HEK293 (cell line): ENCODE measurements at regions not wholly inside any gene's neighbourhood (a gene's known extent, or its start where the extent isn't known, plus 50 kb on each side); places are given as distances from the start of the nearest gene placed in this dataset.
A peak's percentile ranks its signal among the peaks of the same experiment; 100 is the strongest.

ENCODE experiments used
- CTCF ChIA-PET: fragments of 350-600 bp; formaldehyde crosslinking; extraction: SDS; loops from one replicate; lab custom pipeline; 2021; ENCODE audit warnings: antibody characterized with exemption; lab: Yijun Ruan, JAX
- POLR2A ChIA-PET: fragments of 300-600 bp; formaldehyde crosslinking; extraction: SDS; loops from one replicate; lab custom pipeline; 2020; ENCODE audit warnings: antibody characterized with exemption, inconsistent platforms; lab: Yijun Ruan, JAX
- H3K27ac ChIP-seq: fragments of 200-500 bp; sonication (Bioruptor generic); 2 replicates; pipeline ENCODE4 v1.5.1; 2014; ENCODE audit warnings: low read depth, low read length, control low read depth, inconsistent platforms; ENCODE audit errors: extremely low read depth
- H3K36me3 ChIP-seq, 2 experiments: fragments of 200-500 bp in 1 of 2; sonication (Bioruptor generic) in 1 of 2; 1 replicate in 1 of 2; 2 replicates in 1 of 2; pipeline ENCODE4 v1.5.1; 2014 to 2017; ENCODE audit warnings: inconsistent platforms in 2 of 2, low read length in 2 of 2; ENCODE audit not compliant: control insufficient read depth in 2 of 2, insufficient read depth in 1 of 2
- H3K4me1 ChIP-seq: fragments of 200-500 bp; sonication (Bioruptor generic); 2 replicates; pipeline ENCODE4 v1.5.1; 2014; ENCODE audit warnings: mild to moderate bottlenecking, low read length, inconsistent platforms; ENCODE audit not compliant: control insufficient read depth, insufficient read depth
- H3K4me3 ChIP-seq: 2 replicates; pipeline ENCODE4 v1.5.1; 2011; ENCODE audit warnings: low read depth, mild to moderate bottlenecking, control low read depth, low read length, moderate library complexity
- H3K9me3 ChIP-seq: fragments of 200-500 bp; sonication (Bioruptor generic); 2 replicates; pipeline ENCODE4 v1.5.1; 2014; ENCODE audit warnings: low read depth, low read length, inconsistent platforms; ENCODE audit not compliant: control insufficient read depth, insufficient read depth
- HOXA7 ChIP-seq: sonication (generic); formaldehyde crosslinking; IDR thresholded peaks from 2 replicates; pipeline ENCODE4 v1.8.1; 2022; ENCODE audit warnings: missing genetic modification reagents, borderline replicate concordance
- OSR2 ChIP-seq: fragments of 450-650 bp; formaldehyde crosslinking; IDR thresholded peaks from 2 replicates; pipeline ENCODE4 v1.5.1; 2016; ENCODE audit warnings: missing biosample characterization, missing genetic modification characterization
- SP7 ChIP-seq: fragments of 450-650 bp; formaldehyde crosslinking; IDR thresholded peaks from 2 replicates; pipeline ENCODE4 v1.5.1; 2016; ENCODE audit warnings: missing biosample characterization, missing genetic modification characterization
- ZFP69B ChIP-seq: fragments of 450-650 bp; formaldehyde crosslinking; IDR thresholded peaks from 2 replicates; pipeline ENCODE4 v1.5.1; 2016; ENCODE audit warnings: missing biosample characterization, missing genetic modification characterization
- ZIC2 ChIP-seq: fragments of 450-650 bp; formaldehyde crosslinking; IDR thresholded peaks from 2 replicates; pipeline ENCODE4 v1.5.1; 2016; ENCODE audit warnings: missing biosample characterization, missing genetic modification characterization
- ZNF10 ChIP-seq: fragments of 450-650 bp; formaldehyde crosslinking; IDR thresholded peaks from 2 replicates; pipeline ENCODE4 v1.5.1; 2017; ENCODE audit warnings: missing biosample characterization, missing genetic modification characterization
- ZNF214 ChIP-seq: fragments of 450-650 bp; formaldehyde crosslinking; IDR thresholded peaks from 2 replicates; pipeline ENCODE4 v1.5.1; 2017; ENCODE audit warnings: missing biosample characterization, mild to moderate bottlenecking, missing genetic modification characterization, borderline replicate concordance
- ZNF266 ChIP-seq: fragments of 450-650 bp; formaldehyde crosslinking; IDR thresholded peaks from 2 replicates; pipeline ENCODE4 v1.5.1; 2016; ENCODE audit warnings: missing biosample characterization, missing genetic modification characterization, low read depth
- ZNF521 ChIP-seq: fragments of 450-650 bp; formaldehyde crosslinking; IDR thresholded peaks from 2 replicates; pipeline ENCODE4 v1.5.1; 2017; ENCODE audit warnings: missing biosample characterization, mild to moderate bottlenecking, missing genetic modification characterization
- ZNF600 ChIP-seq: fragments of 450-650 bp; formaldehyde crosslinking; IDR thresholded peaks from 2 replicates; pipeline ENCODE4 v1.5.1; 2016; ENCODE audit warnings: missing biosample characterization, missing genetic modification characterization
- ZNF660 ChIP-seq: fragments of 450-650 bp; IDR thresholded peaks from 2 replicates; pipeline ENCODE4 v1.5.1; 2018; ENCODE audit warnings: missing biosample characterization, mild to moderate bottlenecking, missing genetic modification characterization
- ZNF76 ChIP-seq: fragments of 450-650 bp; formaldehyde crosslinking; IDR thresholded peaks from 2 replicates; pipeline ENCODE4; 2016; ENCODE audit warnings: low read depth, missing biosample characterization, missing genetic modification characterization, borderline replicate concordance
- ZSCAN23 ChIP-seq: fragments of 450-650 bp; formaldehyde crosslinking; IDR thresholded peaks from 2 replicates; pipeline ENCODE4 v1.5.1; 2016; ENCODE audit warnings: missing biosample characterization, missing genetic modification characterization
- TF ChIP-seq, protein P1 (sequence below): fragments of 450-650 bp; formaldehyde crosslinking; IDR thresholded peaks from 2 replicates; pipeline ENCODE4 v1.5.1; 2016; ENCODE audit warnings: missing biosample characterization, missing genetic modification characterization
- TF ChIP-seq, protein P2 (sequence below): fragments of 450-650 bp; formaldehyde crosslinking; IDR thresholded peaks from 2 replicates; pipeline ENCODE4 v1.5.1; 2016; ENCODE audit warnings: missing biosample characterization, missing genetic modification characterization
- TF ChIP-seq, protein P3 (sequence below): fragments of 450-650 bp; formaldehyde crosslinking; IDR thresholded peaks from 2 replicates; pipeline ENCODE4 v1.5.1; 2016; ENCODE audit warnings: missing biosample characterization, missing genetic modification characterization
- TF ChIP-seq, protein P4 (sequence below): fragments of 450-650 bp; formaldehyde crosslinking; optimal IDR thresholded peaks from 2 replicates; pipeline ENCODE3; 2016; ENCODE audit warnings: missing biosample characterization, mild to moderate bottlenecking, missing genetic modification characterization
- TF ChIP-seq, protein P5 (sequence below): fragments of 450-650 bp; formaldehyde crosslinking; IDR thresholded peaks from 2 replicates; pipeline ENCODE4 v1.5.1; 2016; ENCODE audit warnings: missing biosample characterization, missing genetic modification characterization, low read depth
- TF ChIP-seq, protein P6 (sequence below): sonication (generic); formaldehyde crosslinking; IDR thresholded peaks from 2 replicates; pipeline ENCODE4 v1.8.1; 2022; ENCODE audit warnings: mild to moderate bottlenecking, moderate library complexity, missing genetic modification reagents

DNA sequence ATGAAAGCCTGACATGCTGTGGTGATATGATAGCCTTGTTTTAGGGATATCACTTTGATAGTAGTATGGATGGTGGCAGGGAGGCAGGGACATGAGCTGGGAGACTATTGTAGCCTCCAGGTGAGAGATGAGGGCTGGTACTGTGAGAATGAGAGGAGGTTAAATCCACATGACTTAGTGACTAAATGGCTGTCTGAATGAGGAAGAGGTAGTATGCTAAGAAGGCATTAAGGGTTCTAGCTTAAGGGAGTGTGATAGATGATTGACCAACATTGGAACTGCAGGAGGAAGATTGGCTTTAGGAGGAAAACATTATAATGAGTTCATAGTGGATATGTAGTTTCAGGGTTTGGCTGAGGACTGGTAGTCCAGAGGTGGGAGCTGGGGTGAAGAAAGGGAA is 195.0 kb upstream of the ANK2 start (continued):
- TF ChIP-seq HOXA7 (CRISPR knock-in tag) (no peak), ZNF214 (tag by site-specific recombination) (no peak), ZNF266 (tag by site-specific recombination) (no peak)
- TF ChIP-seq, protein P1, sequence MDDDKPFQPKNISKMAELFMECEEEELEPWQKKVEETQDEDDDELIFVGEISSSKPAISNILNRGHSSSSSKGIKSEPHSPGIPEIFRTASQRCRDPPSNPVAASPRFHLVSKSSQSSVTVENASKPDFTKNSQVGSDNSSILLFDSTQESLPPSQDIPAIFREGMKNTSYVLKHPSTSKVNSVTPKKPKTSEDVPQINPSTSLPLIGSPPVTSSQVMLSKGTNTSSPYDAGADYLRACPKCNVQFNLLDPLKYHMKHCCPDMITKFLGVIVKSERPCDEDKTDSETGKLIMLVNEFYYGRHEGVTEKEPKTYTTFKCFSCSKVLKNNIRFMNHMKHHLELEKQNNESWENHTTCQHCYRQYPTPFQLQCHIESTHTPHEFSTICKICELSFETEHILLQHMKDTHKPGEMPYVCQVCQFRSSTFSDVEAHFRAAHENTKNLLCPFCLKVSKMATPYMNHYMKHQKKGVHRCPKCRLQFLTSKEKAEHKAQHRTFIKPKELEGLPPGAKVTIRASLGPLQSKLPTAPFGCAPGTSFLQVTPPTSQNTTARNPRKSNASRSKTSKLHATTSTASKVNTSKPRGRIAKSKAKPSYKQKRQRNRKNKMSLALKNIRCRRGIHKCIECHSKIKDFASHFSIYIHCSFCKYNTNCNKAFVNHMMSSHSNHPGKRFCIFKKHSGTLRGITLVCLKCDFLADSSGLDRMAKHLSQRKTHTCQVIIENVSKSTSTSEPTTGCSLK (tag by site-specific recombination) = no peak
- TF ChIP-seq, protein P2, sequence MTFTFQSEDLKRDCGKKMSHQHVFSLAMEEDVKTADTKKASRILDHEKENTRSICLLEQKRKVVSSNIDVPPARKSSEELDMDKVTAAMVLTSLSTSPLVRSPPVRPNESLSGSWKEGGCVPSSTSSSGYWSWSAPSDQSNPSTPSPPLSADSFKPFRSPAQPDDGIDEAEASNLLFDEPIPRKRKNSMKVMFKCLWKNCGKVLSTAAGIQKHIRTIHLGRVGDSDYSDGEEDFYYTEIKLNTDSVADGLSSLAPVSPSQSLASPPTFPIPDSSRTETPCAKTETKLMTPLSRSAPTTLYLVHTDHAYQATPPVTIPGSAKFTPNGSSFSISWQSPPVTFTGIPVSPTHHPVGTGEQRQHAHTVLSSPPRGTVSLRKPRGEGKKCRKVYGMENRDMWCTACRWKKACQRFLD = no peak

DNA sequence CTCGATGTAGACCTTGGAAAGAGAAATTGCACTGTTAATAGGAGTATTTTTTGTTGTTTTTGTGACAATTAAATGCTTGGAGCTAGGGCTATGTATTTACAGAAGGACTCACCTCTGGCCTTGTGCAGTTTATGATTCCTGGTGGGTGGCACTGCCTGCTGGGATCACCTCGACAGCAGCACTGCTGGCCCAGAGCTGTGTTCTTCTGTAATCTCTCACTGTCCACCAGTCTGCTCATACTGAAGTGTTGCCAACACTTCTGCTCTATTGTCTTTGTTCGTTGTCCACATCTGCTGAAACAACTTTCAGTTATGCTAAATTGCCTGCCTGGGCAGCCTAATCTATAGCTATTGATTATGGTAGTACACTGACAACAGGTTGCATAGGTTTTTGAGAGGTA is 194.4 kb upstream of the ANK2 start:
- peak; percentile 60 for TF ChIP-seq ZIC2
- no peak for TF ChIP-seq HOXA7 (CRISPR knock-in tag)
- CTCF ChIA-PET = interaction anchor here (0.7 to 2.7 kb wide), 3 partner anchors 24 to 86 kb away, joined by 3 to 19 read pairs (median 3); no protein-coding TSS in a partner anchor
- Histone ChIP-seq H3K4me1 (0 out of 2 replicates have a peak, but pooled peaks cover 2% of the 10 kb centered on the region), H3K9me3 (no peaks in the 10 kb centered on the region), H3K27ac (no peak overlapping the region), H3K4me3 (no peak overlapping the region), H3K36me3 (no peaks in the 10 kb centered on the region)
- POLR2A ChIA-PET = no interaction called here

DNA sequence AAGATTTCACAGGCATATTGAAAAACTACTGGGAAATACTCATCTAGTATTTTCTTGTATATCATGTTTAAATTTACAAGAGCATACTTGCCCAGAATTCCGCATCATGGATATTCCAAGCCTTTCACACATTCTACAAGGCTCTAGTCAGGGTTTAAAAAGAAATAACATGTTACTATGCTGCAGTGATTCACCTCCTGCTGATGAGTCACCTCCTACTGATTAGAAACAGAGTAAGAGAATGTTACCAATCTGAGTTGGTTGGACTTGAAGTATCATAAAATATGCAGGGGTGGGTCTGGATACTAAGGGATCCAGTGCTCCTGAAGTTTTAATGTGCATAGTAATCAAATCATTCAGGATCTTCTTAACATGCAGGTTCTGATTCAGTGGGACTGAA is 192.0 kb upstream of the ANK2 start:
- no peaks in the 10 kb centered on the region for H3K9me3 ChIP-seq
- ChIA-PET CTCF (interaction anchor here (0.6 to 1.0 kb wide), 2 partner anchors 81 to 221 kb away, joined by 3 to 4 read pairs; partner anchors contain the start of gene ZGRF1), POLR2A (no interaction called here)
- no peak overlapping the region for H3K4me3 ChIP-seq
- peaks cover 2% of the 10 kb centered on the region; the same call in 1 of the 2 replicates for H3K4me1 ChIP-seq
- H3K27ac ChIP-seq = no peak overlapping the region
- H3K36me3 ChIP-seq = no peaks in the 10 kb centered on the region
- TF ChIP-seq OSR2 (tag by site-specific recombination) (no peak), SP7 (tag by site-specific recombination) (peak; percentile 64), ZSCAN23 (no peak), ZNF10 (tag by site-specific recombination) (peak; percentile 63; the same call in 1 of the 2 replicates), ZFP69B (tag by site-specific recombination) (no peak), ZNF660 (tag by site-specific recombination) (0 out of 2 replicates have a peak, but pooled peaks have one; percentile 55), ZNF600 (0 out of 2 replicates have a peak, but pooled peaks have one; percentile 34), ZNF521 (tag by site-specific recombination) (no peak), ZNF76 (tag by site-specific recombination) (no peak)
- TF ChIP-seq, protein P3, sequence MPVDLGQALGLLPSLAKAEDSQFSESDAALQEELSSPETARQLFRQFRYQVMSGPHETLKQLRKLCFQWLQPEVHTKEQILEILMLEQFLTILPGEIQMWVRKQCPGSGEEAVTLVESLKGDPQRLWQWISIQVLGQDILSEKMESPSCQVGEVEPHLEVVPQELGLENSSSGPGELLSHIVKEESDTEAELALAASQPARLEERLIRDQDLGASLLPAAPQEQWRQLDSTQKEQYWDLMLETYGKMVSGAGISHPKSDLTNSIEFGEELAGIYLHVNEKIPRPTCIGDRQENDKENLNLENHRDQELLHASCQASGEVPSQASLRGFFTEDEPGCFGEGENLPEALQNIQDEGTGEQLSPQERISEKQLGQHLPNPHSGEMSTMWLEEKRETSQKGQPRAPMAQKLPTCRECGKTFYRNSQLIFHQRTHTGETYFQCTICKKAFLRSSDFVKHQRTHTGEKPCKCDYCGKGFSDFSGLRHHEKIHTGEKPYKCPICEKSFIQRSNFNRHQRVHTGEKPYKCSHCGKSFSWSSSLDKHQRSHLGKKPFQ (tag by site-specific recombination) = no peak
- TF ChIP-seq, protein P1 (tag by site-specific recombination) = no peak
- TF ChIP-seq, protein P4, sequence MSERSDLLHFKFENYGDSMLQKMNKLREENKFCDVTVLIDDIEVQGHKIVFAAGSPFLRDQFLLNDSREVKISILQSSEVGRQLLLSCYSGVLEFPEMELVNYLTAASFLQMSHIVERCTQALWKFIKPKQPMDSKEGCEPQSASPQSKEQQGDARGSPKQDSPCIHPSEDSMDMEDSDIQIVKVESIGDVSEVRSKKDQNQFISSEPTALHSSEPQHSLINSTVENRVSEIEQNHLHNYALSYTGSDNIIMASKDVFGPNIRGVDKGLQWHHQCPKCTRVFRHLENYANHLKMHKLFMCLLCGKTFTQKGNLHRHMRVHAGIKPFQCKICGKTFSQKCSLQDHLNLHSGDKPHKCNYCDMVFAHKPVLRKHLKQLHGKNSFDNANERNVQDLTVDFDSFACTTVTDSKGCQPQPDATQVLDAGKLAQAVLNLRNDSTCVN (tag by site-specific recombination) = no peak
- TF ChIP-seq, protein P5, sequence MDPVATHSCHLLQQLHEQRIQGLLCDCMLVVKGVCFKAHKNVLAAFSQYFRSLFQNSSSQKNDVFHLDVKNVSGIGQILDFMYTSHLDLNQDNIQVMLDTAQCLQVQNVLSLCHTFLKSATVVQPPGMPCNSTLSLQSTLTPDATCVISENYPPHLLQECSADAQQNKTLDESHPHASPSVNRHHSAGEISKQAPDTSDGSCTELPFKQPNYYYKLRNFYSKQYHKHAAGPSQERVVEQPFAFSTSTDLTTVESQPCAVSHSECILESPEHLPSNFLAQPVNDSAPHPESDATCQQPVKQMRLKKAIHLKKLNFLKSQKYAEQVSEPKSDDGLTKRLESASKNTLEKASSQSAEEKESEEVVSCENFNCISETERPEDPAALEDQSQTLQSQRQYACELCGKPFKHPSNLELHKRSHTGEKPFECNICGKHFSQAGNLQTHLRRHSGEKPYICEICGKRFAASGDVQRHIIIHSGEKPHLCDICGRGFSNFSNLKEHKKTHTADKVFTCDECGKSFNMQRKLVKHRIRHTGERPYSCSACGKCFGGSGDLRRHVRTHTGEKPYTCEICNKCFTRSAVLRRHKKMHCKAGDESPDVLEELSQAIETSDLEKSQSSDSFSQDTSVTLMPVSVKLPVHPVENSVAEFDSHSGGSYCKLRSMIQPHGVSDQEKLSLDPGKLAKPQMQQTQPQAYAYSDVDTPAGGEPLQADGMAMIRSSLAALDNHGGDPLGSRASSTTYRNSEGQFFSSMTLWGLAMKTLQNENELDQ (tag by site-specific recombination) = no peak
- TF ChIP-seq, protein P6, sequence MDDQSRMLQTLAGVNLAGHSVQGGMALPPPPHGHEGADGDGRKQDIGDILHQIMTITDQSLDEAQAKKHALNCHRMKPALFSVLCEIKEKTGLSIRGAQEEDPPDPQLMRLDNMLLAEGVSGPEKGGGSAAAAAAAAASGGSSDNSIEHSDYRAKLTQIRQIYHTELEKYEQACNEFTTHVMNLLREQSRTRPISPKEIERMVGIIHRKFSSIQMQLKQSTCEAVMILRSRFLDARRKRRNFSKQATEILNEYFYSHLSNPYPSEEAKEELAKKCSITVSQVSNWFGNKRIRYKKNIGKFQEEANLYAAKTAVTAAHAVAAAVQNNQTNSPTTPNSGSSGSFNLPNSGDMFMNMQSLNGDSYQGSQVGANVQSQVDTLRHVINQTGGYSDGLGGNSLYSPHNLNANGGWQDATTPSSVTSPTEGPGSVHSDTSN (CRISPR knock-in tag) = no peak
